ENCODE measurements at regions not wholly inside any gene's neighbourhood (a gene's known extent, or its start where the extent isn't known, plus 50 kb on each side); places are given as distances from the start of the nearest gene placed in this dataset.

DNA sequence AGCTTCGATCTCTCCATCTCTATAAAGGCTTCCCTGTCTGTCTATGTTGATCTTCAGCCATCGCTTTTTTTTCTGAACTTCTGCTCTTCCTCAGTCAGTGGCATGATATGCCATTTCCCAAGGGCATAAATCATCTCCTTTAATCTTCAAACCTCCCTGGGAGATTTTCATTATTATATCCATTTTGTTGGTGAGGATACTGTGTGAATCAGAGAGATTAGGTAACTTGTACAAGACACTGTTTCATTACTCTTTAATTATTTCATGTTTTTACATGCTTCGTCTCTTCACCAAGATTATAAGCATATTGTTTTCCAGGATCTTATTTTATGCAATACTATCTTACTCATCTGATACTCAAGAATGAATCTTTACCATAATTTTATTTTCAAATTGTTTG, 124.8 kb upstream of the ATP11B start:
- no peak for DNase-seq

GRCh38 chr3:182668974-182669373, 124.3 kb upstream of the ATP11B start:
- DNase-seq, result no peak

DNA sequence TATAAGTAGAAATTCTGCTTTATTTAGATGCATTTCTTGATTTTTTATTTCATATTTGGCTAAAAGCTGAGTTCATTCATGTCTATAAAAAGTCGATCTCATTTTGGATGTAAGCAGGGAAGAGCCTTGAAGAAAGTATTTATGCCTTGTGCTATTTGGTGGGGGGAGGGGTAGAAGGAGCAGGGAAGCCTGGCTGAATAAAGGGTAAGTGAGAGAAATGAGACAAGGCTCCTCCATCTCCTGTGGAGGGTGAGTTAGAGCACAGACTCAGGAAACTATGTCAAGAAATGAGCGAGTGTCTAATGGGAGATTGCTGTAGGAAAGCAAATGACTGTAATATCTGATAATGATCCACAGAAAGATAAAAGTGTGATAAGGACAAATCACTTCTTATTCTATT, 121.8 kb upstream of the ATP11B start:
- DNase-seq, result no peak

DNA sequence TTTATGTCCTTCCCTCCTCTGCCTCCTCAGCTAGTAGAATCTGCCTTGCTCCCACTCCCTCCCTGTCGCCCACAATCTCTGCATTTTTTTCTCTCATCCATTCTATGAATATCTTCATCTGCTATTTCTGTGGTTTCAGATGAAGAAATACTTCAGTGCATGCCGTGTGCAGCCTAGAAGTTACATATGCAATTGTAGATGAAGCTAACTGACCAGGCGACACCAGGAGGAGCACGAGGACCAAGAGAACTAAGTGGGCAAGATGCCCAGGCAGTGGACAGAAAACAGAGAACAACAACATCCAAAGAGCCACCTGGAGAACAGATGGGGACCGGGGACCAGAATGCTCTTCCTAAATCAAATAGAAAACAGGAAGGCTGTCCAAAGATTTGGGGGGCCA, 121.4 kb upstream of the ATP11B start:
- no peak for DNase-seq

- DNase-seq, result no peak
These were observed 120.0 kb upstream of the ATP11B start for GRCh38 chr3:182673336-182673735.

GRCh38 chr3:182682263-182683241, 110.8 kb upstream of the ATP11B start:
- peak; percentile 82 for DNase-seq

- DNase-seq, result peak; percentile 78
These were observed 109.9 kb upstream of the ATP11B start for GRCh38 chr3:182683453-182683852.

DNA sequence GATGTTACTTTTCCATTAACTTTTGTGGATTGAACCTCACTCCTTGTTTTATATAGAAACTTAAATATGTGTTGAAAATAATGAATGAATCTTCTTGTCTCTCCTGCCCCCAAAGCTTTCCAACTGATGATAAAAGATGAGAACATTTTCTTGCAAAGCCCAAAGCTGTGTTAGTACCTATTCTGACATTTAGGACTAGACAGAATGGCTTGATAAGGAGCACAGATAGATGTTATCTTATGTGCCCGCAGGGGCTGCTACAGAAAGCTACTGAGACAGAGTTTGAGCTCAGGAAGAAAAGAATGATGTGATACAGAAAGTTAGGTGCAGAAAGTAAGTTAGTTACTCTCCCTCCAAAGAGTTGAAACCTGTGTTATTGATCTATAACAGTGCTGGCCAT, 109.4 kb upstream of the ATP11B start:
- DNase-seq, result no peak

DNA sequence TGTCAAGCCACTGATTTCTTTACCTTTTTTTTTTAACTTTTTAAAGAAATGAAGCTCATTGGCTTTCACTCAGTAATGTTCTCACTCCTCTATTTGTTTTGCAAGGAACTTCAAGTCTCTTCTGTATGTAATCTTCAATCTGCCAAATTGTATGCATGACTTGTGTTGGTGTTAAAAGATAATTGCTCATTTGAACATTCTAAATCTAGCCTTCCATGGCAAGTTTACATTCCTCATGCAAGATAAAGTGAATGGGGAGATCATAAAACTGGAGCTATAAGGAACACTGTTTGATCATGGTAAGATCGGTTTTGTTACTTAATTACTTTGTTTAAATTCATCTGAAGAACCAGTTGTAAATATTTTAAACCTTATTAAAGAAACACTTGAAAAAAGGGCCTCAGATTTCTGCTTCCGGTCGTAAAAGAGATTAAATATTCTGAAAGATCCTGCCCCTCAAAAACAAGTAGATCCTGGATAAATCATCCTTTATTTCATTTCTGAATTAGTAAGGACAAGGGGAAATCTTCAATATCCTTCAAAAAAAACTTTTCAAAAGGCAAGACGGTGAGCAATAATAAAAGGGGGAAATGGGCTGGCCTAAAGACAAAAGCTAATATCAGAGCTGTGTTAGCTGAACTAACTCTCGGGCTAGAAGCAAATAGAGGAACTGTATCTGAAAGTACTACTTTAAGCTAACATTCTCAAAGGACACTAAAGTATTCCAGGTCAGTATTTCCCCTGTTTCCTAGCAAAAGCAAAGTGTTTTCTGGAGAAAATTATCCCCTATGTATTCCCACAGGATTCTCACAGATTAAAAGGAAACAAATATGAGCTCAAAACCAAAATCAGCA, 107.0 kb upstream of the ATP11B start:
- DNase-seq, result no peak

- DNase-seq, result no peak
These were observed 103.1 kb upstream of the ATP11B start for GRCh38 chr3:182690172-182690571.

- no peak for DNase-seq
These were observed 101.3 kb upstream of the ATP11B start for GRCh38 chr3:182692021-182692420.

DNA sequence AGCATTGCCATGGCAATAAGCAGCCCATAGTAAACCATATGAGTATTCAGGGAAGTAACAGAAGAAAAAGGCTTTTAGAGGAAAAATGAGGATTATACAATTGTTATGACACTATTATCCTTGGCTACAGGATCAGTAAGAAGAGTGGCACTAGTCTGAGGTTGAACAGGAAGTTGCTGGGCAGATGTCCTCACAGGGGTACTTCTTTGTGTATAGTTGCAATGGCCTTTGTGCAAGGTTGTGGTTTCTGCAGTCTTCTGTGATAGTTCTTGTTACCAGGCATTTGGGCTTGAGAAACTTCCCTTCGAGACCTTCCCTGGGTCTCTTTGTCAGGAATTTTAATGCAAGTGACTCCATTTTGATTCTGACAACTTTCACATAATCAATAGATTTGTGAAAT, 100.6 kb upstream of the ATP11B start:
- no peak for DNase-seq

GRCh38 chr3:182693723-182694122, 99.6 kb upstream of the ATP11B start:
- DNase-seq, result no peak

- DNase-seq, result no peak
These were observed 96.4 kb upstream of the ATP11B start for GRCh38 chr3:182696916-182697315.

DNA sequence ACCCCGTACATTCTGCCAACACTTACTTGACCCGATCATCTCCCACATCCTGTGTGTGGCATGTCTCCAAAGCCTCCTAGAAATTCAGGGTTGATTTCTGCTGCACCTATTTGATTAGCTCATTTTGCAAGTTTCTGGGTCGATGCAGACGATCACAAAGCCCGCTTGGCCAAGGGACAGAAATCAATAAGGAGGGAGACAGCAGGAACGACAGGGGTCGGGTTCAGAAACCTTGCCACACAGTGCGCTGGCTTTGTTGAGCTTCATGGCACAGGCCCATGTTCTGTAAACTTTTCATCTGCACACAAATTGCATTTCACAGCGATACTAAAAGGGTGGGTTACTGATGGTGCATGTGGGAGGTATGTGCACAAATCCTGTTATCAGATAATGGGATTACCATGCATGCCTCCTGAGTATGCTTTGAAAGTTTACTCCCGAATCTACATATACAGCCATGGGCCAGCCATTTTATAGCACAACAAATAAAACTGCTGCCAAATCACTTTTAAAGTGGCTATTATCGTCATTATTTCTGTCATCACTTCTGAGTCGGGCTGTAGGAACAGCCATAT, 95.9 kb upstream of the ATP11B start:
- no peak for DNase-seq

GRCh38 chr3:182698078-182698477, 95.2 kb upstream of the ATP11B start:
- no peak for DNase-seq

DNA sequence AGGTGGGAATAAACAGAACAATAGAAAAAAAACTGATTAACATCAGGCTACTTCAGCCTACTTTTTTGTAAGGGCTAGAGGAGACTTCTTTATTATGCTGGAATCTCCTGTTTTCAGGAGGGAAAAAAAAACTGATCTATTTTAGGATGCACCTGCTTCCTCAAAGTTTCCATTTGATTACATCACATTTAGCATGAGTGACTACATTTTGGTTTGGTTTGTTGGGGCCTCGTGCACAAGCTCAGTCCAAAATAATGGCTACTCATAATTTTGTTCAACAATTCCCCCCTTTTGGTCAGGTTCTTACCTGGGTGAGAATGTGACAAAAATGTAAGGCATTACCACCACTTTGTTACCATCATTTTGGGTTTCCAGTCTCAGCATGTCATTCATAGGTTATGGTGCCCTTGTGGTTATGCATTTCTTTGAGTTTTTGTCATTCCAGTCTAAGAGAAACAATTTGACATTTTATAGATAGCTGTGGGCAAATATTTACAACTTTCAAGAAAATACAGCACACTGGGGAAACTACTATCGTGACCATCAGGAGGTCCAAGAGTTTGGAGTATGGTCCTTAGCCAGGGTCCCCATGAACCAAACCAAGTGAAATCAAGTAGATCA, 93.6 kb upstream of the ATP11B start:
- DNase-seq, result no peak

GRCh38 chr3:182702216-182702615, 91.1 kb upstream of the ATP11B start:
- DNase-seq, result no peak

DNA sequence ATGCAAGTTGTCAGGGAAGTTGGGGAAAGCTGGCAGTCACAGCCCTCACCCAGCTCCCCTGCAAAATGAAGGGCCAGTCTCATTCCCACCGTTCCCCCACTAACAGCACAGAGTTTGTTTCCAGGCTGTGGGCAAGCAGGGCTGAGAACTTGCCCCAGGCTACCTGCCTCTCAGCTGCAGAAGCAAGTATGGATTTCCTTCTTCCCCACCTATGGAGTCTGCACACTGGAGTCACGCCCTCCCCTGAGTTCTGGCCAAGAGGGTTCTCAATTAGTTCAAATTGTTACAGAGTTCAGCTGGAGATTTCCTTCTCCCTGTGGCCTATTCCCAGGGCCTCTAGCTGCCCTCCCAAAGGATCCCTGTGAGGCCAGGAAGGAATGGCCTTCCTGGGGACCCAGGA, 90.1 kb upstream of the ATP11B start:
- no peak for DNase-seq

DNA sequence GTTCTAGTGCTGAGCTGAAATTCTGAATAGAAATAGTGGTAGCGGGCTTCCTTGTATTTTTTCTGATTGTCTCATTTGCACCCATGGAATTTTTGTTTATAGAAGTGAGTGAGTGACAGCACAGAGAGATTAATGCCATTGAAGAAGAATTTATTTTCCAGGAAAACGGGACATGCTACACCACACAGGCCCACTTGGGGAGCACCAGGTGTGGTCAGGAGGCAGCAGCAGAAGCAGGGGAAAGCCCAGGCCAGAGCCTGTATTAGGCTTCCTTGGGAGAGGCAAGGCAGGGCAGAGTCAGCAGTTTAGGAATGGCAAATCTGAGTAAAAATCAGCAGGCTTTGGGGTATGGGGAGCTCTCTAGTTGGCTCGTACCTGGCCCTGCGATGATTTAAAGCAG, 88.4 kb upstream of the ATP11B start:
- DNase-seq, result no peak

GRCh38 chr3:182708810-182709209, 84.5 kb upstream of the ATP11B start:
- DNase-seq, result no peak

DNA sequence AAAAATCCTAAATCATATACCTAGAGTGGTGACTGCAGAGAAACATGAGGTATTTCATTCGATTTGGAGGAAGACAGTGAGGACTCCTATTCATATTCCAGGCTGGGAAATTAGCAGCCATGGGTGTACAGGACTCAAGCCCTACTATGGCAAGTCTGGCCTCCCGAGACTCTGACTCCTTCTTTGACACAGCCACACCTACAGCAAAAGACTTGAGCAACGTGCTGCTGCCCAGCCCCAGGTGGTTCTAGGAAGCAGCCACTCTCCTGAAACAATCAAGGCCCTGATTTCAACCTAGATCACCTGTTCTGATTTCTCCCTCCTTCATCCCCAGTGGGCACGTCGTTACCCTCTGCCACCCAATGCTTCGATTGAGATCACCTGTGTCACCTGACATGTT, 84.0 kb upstream of the ATP11B start:
- DNase-seq, result no peak

GRCh38 chr3:182710557-182711157, 82.6 kb upstream of the ATP11B start:
- DNase-seq, result no peak
